GM21576 (cell line): ENCODE measurements at regions not wholly inside any gene's neighbourhood (a gene's known extent, or its start where the extent isn't known, plus 50 kb on each side); places are given as distances from the start of the nearest gene placed in this dataset.

Experiments
- ATAC-seq: cut with Tn5 transposase; IDR thresholded peaks from one replicate; pipeline ENCODE4 v1.9.1; 2021; ENCODE audit warnings: mild to moderate bottlenecking, moderate library complexity; ENCODE audit not compliant: unreplicated experiment

DNA sequence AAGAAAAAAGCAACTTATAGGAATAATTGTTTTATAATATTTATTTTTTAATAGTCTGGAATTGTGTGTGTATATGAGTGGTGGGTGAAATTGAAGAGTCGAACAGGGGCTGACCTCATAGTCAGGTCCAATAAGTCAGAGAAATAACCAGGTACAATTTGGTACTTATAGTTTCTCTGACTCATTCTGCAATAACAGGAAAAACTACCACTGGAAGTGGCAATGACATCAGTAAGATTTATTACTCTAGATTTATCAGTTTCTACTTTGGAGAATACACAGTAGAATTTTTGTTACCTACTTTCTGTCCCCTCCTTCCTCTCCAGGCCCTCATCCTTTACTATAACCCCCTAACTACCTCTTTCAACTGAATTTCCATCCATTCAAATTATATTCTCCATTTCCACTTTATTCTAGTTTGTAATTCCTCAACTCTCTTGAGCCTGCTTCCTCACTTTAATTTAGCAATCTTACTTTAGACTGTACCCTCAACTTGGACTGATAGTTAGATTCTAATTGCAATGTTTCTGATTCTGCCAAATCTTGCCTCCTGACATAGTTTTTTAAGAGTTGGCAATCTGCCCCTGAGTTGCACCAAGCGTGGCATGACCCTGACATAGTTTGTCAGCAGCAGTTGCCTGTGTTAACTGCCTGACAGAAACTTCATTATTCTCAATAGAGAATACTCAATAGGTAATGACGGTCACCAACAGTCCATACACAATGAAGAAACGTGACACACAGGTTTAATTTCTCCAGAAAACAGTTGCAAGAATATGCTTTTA lies 475.3 kb upstream of the RIOK2 start:
- no peak for ATAC-seq

DNA sequence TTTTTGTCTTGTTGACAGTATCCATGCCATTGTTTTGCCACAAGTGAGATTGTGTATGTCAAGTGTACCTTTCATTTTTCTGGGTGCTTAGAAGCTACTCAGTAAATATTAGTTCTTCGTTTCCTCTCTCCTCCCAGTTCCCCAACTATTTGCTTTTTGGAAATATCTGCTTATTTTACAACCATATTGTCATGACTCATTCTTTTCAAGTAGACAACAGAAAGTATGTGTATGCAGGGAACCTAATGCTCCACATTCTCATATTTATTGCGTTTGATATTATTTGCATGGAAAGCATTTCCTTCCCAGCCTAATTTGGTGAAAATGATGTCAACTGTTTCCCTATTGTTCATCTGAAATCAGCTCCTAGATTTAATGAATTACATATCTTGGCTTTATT lies 483.7 kb upstream of the RIOK2 start:
- ATAC-seq: no peak

DNA sequence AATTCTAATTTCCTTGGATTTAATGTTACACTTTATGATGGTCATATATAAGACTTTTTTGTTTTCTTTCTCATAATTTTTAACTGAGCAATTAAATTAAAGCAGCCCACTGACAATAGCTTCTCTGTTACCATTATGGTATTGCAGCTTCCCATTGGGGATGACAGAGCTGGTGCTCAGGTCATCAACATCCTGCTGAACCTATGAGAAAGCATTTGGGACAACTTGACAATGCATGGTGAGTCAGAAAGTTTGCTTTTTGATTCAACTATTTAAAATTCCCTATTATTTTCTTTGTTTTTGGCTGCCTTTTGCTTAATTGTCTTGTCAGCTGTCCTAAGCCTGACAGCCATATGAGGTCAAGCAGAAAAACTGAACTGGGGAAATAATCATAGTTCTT lies 487.4 kb upstream of the RIOK2 start:
- no peak for ATAC-seq

DNA sequence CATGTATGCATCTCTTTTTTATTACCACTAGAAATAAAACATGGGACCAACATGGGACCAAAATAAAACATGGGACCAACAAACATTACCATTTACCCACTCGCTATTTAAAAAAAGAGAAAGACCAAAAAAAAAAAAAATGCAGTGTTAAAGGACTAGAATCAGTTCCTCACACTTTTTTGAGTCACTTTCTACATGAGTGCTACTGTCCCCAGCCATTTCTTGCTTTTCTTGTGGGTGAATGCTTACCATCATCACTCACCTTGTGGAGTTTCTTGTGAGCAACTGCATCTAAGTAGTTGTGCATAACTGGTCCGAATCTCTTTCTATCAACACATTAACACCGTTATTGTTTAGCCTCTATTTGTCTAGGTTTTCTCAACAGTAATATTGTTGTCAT lies 493.6 kb upstream of the RIOK2 start:
- ATAC-seq: no peak

DNA sequence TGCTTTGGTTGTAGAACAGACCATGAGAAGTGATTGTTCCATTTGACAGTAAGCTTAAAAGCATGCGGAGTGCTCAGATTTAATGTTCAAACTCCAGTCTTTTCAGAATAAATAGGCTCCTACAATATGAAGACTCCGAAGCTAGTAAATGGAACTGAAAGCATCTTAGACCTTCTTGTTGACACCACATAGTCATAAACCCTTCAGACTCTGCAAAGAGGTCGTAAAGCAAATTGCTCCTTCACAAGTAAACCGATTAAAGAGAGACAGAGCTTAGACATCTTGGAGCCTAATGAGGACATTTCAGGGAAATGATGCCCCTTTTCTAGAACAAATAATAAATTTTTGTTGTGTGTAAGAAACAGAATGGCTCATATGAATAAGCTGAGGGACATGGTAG lies 511.0 kb upstream of the RIOK2 start:
- no peak for ATAC-seq

DNA sequence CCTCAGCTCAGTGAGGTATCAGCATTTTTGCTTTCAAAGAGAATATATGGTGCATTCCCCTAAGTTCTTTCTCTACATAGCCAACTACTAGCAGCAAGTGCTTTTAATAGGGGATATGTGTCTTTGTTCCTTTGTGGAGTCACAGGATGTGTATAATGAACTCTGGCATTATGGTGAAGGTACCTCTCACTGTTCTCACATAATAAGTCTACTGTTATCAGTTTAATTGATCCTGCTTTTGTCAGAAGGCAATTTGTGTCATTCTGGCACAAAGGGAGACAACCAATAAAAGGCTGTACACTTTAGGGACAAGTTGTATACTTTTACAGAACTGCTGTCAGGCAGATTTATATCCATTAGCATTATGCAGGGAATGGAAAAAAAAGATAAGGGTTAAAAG lies 531.4 kb upstream of the RIOK2 start:
- no peak for ATAC-seq

DNA sequence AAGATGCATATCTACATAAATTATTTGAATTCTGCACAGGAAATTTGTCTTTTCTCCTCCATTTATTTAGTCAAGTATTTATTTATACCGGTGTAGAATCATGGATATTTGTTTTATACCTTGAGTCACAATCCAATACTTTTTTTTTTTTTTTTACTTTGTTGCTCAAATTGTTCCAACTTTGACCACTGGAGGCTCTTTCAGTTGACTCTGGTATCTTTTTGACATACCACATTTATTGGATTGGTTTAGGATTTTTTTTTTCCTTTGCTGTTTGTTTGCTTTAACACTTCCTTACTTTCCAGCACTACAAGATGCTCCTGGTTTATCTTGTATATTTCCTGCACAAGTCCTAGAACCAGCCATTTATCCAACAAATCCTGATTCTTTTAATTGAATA lies 543.1 kb upstream of the RIOK2 start:
- ATAC-seq: no peak

DNA sequence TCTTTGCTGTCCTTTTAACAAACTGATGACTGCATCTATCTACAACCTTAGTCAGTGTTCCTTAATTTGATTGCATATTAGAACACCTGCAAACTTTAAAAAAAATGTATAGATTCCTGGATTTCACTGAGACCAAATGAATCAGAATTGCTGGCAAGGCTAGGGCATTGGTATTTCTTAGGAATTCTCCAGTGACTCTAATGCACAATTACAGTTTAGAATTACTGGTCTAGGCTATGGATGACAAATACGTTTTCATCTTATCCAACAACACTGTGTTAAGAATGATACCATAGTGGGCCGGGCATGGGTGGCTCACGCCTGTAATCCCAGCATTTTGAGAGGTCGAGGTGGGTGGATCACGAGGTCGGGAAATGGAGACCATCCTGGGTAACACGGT lies 545.9 kb upstream of the RIOK2 start:
- ATAC-seq: no peak

DNA sequence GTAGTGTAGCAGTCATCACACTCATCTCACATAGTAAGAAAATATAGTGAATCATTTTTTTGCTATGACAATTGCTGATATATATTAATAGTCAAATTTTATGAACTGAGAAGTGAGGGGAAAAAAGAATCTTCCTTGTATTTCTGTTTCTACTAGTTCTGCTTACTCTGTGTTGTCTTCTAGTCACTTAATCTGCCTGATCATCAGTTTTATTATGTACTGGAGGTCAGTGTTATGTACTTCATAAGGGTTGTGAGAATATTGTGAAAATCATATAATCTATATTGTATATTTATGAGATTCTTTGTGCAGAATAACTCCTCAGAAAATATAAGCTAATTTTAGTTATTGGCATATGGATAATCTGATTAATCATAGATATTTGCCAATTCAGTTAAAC lies 546.9 kb upstream of the RIOK2 start:
- no peak for ATAC-seq

DNA sequence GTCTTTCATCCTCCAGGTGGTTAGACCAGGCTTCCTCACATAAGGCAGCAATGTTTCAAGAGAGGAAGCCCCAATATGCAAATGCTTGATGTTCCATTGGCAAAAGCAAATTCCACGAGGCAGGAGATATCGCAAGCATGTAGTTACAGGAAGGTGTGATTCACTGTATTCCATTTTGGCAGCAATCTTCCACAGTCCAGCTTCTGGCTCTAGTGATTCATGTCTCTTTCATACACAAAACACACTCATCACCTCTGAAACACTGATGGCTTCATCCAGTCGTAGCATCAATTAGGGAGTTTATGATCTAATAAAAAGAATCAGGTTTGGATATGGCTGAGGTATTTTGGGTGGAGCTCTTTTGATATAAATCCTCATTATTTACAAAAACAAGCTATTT lies 552.2 kb upstream of the RIOK2 start:
- no peak for ATAC-seq

DNA sequence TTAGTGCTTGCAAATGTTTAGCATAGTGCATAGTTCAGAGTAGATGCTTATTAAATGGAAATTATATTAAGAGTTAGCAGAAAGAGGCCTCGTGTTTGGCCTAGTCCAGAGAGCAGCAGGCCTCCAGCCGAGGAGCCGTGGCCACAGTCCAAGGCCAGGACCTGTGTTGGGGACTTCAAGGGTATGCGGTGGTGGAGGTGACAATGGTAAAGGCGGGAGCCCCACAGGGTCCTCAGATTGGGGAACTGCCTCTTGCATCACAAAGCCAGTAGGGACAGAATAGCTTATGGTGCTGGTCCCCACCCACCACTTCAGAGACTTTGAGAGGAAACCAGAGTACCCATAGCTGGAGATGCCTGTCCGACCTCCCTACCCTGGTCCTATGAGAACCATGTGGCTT lies 554.6 kb upstream of the RIOK2 start:
- ATAC-seq: no peak

DNA sequence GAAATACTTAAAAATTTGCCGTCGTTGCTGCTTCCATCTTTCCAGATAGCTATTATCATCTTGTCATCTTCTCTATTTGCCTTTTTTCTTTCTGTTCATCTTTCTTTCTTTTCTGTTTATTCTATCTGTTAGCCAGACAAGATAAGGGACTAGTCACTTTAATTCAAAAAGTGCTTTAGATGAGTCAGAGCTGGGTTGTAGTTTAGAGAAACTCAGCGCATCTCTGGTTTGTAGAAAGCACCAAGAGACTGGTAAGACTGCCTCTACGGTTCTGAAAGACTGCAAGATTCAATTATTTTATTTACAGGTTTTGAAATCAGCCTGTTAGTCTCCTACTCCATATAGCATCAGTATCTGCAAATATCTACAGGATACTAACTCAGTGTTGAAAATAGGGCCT lies 562.8 kb upstream of the RIOK2 start:
- ATAC-seq: no peak

DNA sequence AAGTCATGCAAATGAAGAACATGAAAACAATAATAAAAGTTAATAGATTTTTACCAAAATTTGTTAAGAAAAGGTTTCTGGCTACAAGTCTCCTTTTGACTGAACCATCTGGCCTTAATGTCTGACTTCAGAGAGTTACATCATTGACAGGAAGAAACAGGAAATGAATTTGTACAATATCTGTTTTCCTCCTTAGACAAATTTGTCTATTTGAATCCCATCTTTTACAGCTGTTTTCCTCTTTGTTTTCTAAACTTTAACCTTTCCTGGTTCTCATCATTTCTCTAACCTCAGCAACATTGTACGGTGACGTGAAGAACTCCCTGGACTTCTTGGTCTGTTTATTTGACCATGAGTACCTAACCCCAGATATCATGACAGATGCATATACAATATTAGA lies 567.5 kb upstream of the RIOK2 start:
- ATAC-seq: no peak

DNA sequence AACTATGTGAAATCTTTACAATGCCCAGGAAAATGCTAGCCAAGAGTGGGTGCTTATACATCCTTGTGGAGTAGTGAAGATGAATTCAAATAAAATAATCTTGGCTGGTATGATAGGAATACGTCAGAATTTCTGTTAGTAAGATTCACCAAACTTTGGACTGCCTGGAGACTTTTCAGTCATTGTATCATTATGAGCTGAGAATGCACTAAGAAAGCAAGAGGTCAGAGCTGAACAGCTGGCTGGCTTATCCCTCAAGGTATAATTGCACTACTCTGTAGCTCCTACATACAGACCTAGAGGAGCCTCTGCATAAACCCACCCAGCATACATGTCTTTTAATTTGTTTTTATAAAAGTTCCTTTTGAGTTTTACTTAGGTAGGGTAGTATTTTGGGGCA lies 568.5 kb upstream of the RIOK2 start:
- ATAC-seq: no peak

DNA sequence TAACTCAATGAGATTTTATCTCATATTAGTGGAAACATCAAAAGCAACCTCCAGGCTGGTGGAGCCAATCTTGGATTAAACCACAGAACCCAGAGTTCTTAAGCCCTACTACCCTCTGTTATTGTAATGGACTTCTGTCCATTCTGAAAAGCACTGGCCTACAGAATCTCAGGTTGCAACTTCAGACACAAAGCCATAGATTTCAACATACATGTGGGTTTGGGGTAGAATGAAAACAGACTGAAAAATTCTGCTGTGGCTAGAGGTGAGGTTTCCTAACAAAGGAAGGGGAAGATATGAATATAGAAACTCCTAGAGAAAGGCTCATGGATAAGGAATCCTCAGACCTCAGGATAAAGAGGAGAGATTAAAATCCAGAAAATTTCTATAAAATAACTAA lies 569.8 kb upstream of the RIOK2 start:
- ATAC-seq: no peak

DNA sequence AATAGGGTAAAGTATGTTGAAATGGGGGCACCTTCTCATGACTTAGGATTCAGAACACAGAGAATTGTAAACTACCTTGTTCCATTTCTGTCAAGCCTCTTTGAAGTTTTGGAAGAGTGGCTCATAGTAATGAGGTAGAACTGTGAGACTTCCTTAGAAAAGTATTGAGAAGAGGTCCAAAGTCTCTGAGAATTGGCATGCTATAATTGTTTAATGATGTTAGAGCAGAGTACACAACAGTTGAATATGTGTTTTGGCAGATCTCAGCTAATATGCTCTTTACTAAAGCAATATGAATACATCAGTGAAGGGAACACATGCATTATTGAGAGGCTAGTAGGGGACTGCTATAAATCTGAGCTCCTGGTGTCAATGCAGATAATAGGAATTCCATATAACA lies 579.4 kb upstream of the RIOK2 start:
- no peak for ATAC-seq

DNA sequence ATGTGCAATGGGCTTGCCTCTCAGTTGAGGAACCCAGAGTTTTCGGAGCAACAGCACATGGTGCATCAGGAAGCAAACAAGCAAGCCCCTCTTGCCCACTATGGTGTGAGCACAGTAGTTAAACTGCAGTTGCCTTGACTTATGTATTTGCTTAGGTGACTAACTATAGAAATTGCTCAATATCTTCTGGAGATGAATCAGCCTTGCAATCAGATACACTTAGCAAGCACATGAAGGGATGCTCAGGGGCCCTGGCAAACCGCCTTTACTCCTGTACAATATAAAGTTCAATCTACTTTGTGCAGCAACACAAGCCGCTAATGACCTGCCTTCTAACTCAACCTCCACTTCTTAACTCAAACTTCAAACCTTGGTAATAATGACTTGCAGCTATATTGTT lies 581.7 kb upstream of the RIOK2 start:
- no peak for ATAC-seq

DNA sequence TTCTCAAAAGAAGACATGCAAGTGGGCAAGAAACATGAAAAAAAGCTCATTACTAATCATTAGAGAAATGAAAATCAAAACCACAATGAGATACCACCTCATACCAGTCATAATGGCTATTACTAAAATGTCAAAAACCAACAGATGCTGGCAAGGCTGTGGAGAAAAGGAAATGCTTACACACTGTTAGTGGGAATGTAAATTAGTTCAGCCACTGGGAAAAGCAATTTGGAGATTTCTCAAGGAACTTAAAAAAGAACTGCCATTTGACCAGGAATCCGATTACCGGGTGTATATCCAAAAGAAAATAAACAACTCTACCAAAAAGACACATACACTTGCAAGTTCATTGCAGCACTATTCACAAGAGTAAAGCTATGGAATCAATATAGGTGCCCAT lies 595.4 kb upstream of the RIOK2 start:
- no peak for ATAC-seq

DNA sequence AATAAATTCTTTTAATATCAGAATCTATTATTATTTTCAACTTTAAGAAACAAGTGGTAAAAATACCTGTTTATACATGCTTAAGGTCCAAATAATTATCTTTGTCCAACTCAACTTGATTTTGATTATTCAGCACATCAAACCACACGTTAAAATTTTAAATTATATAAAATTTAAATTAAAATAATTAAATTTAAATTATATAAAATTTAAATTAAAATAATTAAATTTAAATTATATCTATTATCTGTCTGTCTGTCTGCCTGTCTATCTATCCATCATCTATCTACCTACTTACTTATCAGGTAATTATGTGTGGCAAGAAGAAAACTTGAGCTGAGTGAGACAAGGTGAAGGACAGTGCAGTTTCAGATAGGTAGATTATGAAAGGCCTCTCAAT lies 605.3 kb upstream of the RIOK2 start:
- ATAC-seq: no peak

DNA sequence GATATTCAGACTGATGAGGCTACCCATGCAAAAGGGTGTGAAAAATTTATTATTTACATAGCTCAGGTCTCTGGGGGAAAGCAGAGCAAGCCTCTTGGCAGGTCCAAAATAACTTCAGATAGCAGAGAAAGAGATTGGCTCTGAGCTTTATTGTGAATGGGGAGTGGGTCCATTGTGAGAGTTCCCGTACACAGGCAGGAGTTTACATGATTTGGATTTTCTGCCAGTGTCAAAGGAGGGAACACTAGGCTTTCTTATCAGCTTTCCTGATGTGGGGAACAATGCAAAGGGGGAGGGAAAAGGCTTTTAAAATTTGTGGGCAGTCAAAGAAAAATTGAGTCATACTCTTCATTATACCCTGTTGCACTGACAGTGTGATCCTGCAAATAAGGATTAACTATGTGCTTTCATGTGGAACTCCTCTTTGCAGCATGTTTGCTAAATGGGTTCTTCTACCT lies 615.0 kb upstream of the RIOK2 start:
- no peak for ATAC-seq

DNA sequence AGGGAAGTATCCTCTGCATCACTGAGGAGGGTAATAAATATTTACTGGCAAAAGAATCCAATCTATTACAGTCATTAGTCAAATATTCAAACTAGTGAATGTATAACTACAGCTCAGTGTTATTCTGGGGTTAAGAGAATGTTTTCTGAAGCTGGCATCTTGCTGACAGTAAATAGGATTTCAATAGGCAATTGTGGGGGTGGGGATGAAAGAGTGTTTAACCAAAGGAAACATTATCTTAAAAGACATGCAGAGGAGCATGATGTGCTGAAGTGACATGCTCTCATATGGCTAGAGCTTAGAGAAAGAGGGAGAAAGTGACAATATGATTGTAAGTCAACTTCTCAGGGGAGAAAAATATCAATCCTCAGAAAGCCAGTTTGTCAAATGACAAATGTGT lies 618.4 kb upstream of the RIOK2 start:
- ATAC-seq: no peak

DNA sequence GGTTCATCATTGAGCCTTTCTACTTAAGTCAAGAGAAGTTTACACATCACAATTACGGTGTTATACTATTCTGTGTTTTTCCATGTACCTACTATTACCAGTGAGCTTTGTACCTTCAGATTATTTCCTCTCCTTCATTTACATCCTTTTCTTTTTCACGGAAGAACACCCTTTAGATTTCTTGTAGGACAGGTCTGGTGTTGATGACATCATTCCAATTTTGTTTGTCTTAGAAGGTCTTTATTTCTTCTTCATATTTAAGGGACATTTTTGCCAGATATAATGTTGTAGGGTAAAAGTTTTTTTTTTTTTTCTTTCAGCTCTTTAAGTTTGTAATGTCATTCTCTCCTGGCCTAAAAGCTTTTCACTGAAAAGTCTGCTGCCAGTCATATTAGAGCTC lies 637.1 kb upstream of the RIOK2 start:
- ATAC-seq: no peak

DNA sequence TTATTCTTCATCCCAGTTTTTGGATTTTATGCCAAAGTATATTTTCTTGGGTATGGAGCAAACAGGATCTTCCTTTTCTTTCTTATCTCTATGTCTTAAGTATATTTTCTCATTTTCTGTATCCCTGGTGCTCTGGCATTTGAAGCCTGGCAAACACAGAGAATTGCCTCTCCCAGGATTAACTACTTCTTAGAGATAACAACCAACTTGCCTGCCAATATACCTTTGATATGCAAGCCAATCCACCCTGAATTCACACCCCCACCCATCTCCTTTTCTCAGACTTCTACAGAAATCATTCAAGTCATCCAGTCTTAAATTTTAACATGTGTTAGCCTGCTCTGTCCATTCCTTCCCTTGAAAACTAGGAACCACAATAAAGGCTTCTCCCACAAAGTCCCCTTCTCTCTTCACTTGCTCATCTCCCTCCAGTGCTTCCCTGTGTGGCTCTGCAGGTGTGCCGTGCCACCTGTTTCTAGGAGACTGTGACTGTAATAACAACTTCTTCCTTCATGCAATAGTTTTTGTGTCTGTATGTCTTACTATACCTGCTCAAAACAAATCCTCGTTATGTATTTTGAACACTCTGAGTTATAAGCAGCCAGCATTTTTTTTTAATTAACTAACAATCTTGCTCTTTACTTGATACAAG lies 649.7 kb upstream of the RIOK2 start:
- ATAC-seq: no peak
